HepG2 (cell line): ENCODE measurements at regions not wholly inside any gene's neighbourhood (a gene's known extent, or its start where the extent isn't known, plus 50 kb on each side); places are given as distances from the start of the nearest gene placed in this dataset.

Source experiments
- EP300 ChIP-seq, 3 experiments: sonication (generic) in 1 of 3; formaldehyde crosslinking in 1 of 3; IDR thresholded peaks; 2 replicates each; pipeline versions ENCODE4 v1.5.1 to v1.6.1; 2011 to 2020; ENCODE audit warnings: low read depth in 2 of 3, low read length in 2 of 3, borderline replicate concordance in 1 of 3, improper control_type of control experiment in 1 of 3, mild to moderate bottlenecking in 1 of 3, missing genetic modification reagents in 1 of 3, moderate library complexity in 1 of 3
- EZH2 ChIP-seq: conservative IDR thresholded peaks from 2 replicates; pipeline ENCODE4 v1.6.1; 2012; ENCODE audit warnings: mild to moderate bottlenecking, low read depth, low read length, moderate library complexity
- PLRG1 ChIP-seq: fragments of 450-650 bp; conservative IDR thresholded peaks from 2 replicates; pipeline ENCODE4 v1.6.1; 2016

DNA sequence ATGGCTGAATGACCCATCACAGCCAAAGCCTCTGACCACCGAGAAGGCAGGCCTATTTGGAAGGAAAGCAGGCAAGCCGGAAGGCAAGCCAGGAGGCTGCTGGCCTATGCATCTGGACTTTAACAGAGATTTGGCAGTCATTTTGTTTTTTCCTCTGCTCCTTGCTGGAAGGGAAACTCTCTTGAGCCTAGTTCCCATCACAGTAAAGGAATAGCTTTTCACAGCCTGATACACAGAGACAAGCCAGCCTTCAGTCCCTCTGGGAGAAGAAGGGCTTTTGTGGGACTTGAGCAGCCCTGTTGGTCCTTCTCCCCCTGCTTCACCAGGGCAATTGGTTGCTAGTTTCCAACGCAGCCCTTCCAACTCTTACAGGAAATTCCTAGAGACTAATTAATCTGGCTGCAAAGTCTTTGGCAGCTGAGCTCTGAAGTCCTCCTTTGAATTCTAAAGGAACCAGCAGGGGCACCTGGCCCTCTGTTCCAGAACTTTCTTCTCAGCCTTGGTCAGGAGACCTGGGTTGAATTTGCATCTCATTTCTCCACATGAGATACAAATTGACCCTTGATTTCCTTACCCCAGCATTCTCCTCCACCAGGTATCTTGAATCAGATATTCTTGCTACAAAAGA lies 157.3 kb upstream of the EPB41L4A start:
- TF ChIP-seq EP300 (IDR thresholded peaks at IDR 0.05; ENCODE audit: low read depth in 2 of 2, low read length in 2 of 2) (no peak), EP300 (CRISPR knock-in tag; IDR thresholded peaks at IDR 0.05; ENCODE audit: borderline replicate concordance) (no peak), PLRG1 (no peak), EZH2 (no peak)
